NAMALWA (cell line): ENCODE measurements at regions not wholly inside any gene's neighbourhood (a gene's known extent, or its start where the extent isn't known, plus 50 kb on each side); places are given as distances from the start of the nearest gene placed in this dataset.

ENCODE experiments used
- DNase-seq: peaks from one replicate; pipeline ENCODE4 v3.0.0-alpha.2; 2015; ENCODE audit warnings: low spot score

DNA sequence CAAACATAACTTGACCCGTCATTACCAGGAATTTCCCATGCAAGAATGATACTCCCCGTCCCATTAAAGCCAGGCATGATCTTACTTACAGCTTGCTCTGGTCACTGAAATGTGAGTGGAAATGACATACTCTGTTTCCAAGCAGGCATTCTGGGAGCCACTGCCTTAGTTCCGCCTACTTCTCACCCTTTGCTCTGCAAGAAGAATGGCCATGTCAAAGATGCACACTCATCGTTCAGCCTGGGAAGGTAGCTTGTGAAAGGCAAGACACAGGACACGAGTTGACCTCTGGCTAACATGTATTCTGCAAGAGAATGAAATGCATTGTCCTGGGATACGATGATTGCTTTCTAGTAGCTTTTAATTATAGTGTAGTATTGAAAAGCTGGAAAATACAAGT is 1144.4 kb downstream of the NLGN4X start:
- no peak for DNase-seq

DNA sequence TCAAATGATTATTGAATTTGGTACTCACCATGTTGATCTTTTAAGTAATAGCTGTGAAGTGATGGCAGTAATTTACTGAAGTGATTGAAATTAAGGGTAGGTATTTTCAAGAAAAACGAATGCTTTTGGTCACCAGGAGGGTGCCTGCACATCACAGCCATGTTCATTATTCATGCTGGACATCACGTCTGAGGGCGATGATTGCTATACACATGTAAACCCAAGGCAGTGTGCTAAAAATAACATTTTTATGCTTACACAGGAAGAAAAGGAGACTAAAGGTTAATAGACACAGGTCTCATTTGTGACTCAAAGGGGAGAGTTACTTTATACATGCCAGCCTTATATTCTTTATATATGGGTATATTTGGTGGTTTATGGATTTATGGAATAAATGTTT is 1146.0 kb downstream of the NLGN4X start:
- no peak for DNase-seq

DNA sequence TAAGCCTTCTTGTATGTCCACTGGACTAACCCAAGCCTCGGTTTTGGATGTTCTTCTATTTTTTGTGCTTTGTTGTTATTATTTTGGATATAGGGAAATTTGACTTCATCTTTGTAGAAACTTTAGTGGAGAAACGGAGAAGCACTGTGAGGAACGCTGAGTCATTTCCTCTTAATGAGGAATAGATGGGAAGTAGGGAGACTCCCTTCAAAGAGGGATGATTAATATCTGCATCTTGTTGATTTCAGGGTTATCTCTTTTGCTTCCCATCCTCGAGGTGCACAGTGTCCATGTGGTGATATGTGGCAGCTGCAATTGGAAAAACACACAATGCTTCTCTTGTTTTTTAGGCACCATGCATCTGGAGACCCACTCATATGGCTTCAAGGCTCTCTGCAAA is 1147.9 kb downstream of the NLGN4X start:
- no peak for DNase-seq

DNA sequence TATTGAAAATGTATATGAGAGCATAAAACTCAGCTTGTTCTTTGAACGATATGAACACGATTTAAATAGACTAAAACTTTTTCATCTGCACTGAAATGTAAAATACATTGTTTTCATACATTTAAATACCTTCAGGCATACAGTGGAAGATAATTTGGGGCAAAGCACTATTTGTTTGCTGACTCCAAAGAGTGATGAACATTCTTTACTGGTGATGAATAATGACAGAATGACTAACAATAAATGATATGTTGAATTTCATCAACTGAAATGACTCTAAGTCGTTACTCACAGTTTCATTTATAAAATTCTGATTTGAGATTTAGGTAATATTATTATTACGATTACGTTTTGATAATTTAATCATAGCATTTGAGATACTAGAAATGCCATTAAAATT is 1160.1 kb downstream of the NLGN4X start:
- no peak for DNase-seq

DNA sequence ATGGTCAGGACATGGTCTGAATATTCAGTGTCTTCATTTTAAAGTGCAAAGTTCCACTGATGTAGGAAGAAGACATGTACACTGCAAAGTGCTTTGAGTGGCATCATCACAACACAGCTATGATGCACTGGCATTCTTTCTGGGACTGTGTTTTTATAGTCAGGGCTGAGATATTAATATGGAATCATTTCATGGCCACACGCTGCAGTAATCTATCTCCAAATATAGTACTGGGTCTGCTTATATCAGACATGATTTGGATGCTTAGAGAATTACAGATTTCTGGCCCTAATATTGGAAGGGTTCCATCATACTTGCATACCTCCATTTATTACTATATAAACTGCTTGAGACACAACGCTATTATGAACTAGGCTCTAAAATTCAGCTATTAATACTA is 1170.9 kb downstream of the NLGN4X start:
- DNase-seq: no peak

DNA sequence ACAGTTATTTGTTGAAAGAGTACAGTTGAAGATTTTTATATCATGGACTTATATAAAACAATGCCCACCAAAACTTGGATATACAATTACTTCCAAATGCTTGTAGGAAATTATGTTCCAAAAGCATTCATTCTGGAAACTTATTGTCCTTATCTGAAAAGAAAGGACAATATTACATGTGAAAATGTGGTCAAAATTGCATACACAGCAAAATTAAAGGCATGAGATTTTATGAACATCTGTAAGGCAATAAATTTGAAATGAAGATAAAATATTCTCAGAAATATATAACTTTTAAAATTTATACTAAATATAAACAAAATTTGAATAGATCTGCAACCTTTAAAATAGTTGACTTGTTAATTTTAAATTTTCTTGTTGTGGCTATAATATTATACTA is 1173.8 kb downstream of the NLGN4X start:
- DNase-seq: no peak

DNA sequence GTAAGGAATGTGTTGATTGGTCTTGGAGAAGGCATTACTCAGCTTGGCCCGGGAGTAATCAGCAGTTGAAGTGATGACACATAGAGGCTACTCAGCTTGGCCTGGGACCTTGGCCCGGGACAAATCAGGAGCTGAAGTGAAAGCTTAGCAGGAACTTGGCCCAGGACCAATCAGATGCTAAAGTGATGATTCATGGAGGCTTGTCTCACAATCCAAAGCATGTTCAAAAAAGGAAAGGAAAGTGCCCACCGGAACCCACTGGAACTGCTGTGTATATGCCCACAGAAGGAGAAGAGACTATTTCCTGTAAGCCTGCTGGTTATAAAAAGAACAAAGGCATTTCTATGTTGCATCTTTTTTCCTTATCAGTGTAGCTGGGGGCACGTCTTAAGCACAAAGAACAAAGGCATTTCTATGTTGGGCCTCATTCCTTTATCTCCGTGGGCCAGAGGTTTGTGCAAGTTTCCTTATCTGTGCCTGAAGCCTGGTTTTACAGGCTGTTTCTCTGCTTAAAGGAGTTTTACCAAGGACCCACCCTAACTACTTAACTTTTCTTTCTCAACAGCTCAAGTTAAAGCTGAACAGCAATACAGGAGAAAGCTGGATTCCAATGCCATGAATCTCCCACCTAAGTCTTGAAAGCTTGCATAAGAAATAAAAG is 1176.7 kb downstream of the NLGN4X start:
- no peak for DNase-seq

DNA sequence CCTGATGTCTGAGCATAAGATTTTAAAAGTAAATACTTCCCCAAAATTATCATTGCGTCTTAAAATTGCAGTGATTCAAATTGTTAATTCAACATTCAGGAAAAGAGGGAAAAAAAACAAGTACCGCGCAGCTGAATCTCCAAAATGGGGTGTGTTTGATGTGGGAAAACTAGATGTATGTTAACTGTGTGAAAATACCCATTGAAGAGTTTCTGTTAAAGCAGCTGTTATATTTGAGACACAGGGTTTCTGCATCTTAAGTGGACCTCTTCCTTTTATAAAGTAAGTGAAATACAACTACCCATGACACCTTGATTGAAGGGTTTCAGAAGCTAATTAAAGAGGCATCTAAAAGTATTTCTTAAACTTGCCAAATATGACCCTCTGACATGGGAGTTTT is 1186.1 kb downstream of the NLGN4X start:
- DNase-seq: no peak

DNA sequence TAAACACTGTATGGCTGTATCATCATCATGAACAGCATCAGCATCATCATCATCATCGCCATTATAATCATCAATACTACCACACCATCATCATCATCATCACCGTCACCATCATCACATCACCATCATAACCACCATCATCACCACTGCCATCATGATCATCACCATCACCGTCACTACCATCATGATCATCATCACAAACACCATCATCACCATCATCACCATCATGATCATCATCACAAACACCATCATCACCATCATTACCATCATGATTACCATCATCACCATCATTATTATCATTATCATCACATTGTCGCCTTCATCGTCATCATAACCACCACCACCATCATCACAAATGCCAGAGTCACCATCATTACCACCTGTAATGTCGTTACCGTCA is 1196.9 kb downstream of the NLGN4X start:
- DNase-seq: no peak

DNA sequence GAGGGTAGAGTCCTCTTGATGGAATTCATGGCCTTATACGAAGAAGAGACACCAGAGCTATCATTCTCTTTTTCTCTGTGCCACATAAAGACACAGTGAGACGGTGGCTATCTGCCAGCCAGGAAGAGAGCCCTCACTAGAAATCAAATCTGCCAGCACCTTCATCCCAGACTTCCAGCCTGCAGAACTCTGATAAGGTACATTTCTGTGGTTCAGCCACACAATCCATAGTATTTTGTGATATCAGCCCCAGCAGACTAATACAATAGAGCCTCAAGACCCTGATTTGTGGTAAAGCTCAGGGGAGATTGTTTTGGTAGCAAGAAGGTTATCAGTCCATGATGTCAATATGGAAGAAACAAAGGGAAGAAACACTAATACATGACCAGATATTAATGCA is 1213.2 kb downstream of the NLGN4X start:
- DNase-seq: no peak

DNA sequence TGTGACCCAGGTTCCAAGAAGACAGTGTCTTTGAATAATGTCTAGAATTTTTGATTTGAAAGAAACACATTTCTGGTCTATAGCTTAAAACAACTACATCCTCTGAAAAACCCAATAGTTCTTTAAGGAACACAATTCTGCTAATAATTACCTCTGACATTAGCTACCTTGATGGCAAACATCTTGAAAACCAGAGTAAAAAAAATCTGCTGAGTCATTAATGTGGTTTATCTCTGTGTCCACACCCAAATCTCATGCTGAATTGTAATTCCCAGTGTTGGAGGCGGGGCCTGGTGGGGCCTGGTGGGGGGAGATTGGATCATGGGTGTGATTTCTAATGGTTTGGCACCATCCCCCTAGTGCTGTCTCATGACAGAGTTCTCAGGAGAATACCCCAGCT is 1233.8 kb downstream of the NLGN4X start:
- no peak for DNase-seq

DNA sequence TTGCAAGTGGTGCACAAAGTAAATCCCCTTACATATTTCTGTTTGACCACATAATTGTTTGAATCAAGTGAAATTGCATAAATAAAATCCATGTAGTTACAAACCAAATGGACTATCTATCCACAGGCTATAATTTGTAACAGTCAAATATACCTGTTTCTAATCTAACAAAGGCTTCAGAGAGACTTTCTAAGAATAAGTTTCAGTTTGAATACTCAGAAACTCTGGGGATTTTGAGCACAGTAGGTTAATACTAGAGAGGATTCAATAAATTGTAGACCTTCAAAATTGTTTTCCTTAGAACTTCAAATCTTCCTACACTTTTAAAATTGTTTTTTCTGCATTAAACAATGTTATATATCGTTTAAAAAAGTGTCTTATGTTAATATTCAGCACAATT is 1250.1 kb downstream of the NLGN4X start:
- DNase-seq: no peak

DNA sequence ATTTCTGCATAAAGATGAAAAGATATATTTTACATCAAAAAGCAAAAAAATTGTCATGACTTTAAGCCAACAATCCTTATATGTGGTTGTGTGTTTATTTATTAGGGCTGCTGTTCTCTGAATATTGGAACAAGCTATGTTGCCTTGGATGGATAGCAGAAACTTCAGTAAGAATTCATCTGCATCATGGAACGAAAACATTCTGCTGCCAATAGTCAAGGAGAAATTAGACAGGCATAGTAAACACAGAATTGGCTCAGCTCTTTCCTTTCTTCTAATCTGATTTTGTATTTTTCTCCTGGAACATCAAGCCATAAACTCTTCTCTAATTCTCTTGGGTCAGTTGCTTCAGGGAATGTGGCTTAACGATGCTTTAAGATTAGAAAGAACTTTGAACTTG is 1257.0 kb downstream of the NLGN4X start:
- DNase-seq: no peak

DNA sequence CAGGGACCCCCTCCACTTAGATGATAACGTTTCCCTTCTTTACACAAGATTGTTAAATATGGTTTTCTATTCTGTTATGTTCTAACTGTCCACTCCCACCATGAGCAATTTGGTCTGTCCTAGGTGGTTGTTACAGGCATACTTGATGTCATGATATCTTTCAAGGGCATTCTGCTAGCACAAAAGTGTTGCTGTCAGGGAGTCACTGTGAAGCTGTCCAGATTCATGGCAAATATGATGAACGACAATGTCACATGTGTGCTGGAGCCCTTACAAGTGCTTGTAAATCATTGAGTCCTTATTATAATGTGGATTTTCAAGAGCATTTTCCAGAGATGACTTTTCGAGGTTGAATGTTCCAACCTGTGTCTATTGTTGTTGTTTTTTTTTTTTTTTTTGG is 1250.7 kb upstream of the PRKX start:
- no peak for DNase-seq

DNA sequence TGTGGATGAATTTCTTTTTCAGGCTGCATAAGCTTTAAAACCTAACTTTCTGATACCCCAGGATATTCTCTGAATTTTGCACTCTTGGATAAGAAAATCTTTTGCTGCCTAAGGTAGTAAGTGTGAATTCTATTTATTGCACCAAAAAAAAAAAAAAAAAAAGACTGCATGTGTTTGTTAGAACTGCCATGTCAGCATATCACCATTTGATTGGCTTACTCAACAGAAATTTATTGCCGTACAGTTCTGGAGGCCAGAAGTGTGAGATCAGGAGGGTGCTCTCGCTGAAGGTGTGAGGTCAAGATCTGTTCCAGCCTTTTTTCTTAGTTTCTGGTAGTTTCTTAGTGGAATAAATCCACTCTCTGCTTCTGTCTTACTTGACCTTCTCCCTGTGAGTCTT is 1250.0 kb upstream of the PRKX start:
- no peak for DNase-seq

DNA sequence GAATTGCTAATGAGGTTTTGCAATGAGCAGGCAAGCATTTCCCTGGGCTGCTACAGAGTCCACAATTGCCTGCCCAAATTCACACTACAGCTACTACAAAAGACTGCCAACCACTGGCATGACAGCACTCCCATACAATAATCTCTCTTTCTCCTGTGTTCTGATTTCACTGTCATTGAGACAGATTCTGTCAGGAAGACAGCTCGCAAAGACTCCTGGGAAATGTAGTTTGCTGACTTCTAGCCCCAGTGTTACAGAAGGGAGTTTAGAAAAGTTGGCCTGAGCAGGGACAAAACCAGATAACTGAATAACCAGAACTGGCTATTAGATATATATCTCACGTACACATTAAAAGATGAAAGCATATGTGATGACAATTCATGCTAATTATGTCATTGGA is 1231.3 kb upstream of the PRKX start:
- DNase-seq: peak; percentile 1

DNA sequence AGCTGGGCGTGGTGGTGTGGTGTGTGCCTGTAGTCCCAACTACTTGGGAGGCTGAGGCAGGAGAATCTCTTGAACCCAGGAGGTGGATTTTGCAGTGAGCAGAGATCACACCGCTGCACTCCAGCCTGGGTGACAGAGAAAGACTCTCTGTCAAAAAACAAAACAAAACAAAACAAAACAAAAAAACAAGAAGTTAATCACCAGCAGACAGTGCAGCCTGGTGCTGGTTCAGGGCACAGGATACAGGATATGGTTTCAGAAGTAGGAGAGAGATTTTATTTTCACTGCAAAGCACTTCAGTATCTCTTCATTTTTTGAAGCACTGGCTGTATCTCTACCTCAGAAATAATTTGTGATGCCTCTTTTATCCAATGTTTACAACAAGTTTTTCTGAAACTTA is 1222.9 kb upstream of the PRKX start:
- no peak for DNase-seq

DNA sequence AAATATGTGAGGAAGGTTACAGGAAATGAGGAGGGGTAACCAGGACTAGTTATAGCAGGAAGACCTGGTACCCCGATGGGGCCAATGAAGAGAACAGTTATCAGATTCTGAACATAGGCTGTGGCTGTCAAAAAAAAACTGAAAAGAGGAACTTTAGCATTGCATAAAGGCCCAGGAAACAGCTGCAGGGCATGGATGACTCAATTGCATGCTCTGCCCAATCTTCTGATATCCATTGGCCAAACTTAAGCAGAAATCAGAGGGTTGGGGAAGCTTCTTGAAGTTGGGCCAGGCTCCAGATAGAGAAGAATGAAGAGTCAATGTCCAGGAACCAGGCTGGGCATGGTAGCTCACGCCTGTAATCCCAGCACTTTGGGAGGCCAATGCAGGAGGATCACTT is 1222.4 kb upstream of the PRKX start:
- no peak for DNase-seq

DNA sequence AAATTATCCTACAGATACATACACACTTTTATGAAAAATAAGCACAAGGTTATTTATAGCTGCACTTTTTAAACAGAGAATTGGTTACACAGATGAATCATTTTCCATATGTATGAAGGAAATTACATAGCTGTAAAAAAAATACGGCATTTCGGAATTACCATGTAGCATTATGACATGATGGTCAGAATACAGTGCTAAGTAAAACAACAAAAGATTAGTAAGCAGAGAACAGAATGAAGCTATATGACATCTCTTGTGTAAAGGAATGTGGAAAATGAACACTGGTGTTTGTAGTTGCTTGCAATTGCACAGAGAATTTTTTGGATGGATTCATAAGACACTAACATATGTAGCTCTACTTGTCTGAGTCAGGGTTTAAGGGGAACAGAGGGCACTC is 1222.0 kb upstream of the PRKX start:
- no peak for DNase-seq

DNA sequence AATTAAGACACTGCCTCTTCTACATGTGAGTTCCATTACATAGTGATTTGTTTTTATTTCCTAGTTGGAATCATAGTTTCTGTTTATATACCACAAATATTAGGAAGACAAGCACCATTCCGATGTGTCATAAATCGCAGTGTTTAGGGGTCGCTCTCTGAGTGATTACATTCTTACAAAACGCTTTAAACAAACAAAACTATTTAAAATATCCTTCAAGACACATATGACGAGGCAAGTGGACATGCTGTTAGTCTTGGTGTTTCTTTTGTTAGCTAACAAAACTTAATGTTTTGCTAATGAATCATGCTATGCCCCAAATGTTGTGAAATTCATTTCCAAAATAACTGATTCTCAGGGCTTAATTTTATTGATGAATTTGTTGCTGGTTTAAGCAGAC is 1219.3 kb upstream of the PRKX start:
- no peak for DNase-seq

DNA sequence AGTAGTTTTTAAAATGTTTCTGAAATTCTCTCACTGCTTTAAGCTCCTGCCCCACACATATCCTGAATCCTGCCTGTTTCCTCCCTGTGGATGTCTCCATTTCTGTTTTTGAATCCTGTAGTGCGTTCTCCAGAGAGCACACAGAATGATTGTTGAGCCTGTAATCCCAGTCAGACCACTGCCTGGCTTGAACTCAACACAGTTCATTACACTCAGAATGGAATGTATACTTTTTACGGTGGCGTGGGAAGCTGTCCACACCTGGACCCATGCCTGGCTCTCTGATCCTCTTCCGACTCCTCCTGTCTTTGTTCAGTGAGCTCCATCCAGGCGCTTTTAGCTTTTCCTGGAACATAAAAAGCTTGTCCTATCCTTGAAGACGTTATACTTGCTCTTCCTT is 1217.0 kb upstream of the PRKX start:
- DNase-seq: no peak

DNA sequence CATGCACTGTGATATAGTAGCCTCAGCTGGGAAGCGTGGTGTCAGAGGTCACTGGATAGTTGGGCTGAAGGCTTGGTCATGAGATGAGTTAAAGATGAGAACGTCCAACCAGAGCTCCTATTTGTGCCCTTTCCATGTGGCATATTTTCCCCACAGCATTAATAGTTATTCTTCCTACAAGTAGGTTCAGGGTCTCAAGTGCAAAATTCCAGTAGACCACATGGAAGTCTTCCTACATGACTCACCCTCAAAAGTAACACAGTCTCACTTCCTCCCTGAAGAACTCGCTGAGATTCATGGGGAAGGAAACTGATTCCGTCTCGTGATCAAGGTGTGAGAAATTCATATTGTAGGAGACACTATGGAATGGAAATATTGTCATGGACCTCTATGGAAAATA is 1212.5 kb upstream of the PRKX start:
- DNase-seq: no peak

DNA sequence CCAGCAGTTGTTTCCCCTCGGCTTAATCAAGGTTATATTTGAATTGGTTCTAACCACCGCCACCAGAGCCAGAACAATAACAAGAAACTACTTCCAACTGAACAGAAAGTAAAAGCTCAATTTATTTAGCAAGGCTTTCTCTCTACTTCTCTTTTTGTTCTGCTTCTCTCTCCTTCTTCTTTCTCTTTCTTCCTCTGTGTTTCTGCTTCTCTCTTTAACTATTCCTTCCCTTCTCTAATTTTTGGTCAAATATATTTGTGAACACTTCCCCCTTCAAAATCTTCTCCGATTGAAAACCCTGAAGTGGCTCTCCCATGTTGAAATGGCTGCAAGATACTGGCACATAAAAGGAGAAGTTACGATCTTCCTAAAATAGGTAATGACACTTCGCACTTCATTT is 1195.9 kb upstream of the PRKX start:
- DNase-seq: no peak

DNA sequence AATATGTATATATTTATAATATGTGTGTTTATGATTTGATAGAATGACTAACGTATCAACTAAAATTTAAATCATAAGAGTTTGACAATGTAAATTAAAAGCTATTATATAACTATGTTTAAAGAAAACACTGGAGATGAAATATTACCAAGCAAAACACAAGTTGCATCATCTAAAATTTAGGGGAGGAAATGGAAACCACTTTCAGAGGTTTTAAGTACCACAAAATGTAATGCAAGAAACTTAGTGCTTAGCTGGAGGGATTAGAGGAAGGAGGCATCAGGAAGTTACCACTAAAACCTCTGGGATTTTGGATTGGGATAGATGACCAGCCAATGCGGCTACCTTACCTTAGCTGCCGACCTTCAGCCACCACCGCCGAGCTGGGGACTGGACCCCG is 1192.1 kb upstream of the PRKX start:
- DNase-seq: no peak

DNA sequence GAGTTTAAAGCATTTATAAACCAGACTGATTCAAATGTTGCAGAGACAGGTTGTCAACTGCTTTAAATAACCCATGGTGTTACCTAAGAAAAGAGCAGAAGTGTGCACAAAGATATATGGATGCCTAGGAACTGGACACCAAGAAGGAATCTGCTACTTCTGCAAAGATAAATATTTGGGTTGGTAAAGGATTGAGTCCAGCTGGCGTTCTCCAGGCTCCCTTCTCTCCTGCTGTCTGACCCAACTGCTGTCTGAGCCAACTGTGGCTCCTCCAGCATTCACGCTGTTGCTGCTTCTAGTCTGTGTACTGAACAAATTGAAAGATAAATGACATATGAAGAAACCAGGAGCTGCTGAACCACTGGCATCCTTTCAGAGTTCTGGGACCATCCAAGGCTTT is 1167.8 kb upstream of the PRKX start:
- DNase-seq: no peak
